ENCODE measurements at regions not wholly inside any gene's neighbourhood (a gene's known extent, or its start where the extent isn't known, plus 50 kb on each side); places are given as distances from the start of the nearest gene placed in this dataset.
"Not testable (repeated sequence)": the region's sequence is repeated elsewhere in the genome, so short reads cannot be mapped to it uniquely, and the experiment has no call there.

DNA sequence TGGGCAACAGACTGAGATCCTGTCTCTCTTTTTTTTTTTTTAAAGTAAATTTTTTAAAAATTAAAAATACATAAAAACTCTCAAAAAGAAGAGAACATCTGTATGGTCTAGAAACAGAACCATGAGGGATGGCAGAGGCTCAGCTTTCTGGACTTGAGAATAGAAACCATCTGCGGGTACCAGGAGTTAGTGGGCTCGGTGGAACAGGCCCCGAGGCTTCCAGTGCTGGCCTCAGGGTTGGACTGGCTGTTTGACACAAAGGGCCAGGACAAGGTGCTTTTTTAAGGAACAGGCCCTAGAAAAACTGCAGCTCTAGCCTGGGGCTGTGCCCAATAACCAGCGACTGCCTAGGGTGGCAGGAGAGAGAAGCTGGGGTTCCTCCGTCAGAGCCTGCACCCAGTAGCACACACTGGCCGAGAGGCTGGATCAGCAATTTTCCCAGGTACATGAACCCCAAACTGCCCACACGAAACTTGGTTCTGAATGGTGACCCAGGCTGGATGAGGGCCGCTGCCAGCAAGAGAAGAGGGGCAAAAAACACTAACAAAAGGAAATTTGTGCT lies 131.0 kb upstream of the OLIG3 start:
- no peak for DNase-seq

DNA sequence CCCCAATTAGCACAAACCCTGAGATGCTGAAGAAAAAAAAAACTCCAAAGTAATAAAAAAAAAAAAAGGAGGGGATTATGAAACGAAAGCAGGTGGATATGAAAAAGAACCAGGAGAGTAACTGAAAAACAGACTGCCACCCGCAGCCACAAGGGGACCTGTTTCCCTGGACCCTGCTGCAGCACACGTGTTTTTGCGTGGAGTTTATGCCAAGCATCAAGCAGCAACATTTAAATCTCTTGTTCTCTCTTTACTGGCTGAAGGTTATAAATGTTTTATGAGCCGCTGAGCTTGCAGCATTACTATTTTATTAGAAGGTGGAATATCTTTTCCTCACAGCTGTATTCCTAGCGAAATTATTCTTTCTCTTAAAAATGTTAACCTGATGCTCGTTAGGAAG lies 131.6 kb upstream of the OLIG3 start:
- no peak for DNase-seq

GRCh38 chr6:137630666-137631065 lies 136.5 kb upstream of the OLIG3 start:
- DNase-seq = no peak

GRCh38 chr6:137631323-137631722 lies 137.1 kb upstream of the OLIG3 start:
- no peak for DNase-seq

DNA sequence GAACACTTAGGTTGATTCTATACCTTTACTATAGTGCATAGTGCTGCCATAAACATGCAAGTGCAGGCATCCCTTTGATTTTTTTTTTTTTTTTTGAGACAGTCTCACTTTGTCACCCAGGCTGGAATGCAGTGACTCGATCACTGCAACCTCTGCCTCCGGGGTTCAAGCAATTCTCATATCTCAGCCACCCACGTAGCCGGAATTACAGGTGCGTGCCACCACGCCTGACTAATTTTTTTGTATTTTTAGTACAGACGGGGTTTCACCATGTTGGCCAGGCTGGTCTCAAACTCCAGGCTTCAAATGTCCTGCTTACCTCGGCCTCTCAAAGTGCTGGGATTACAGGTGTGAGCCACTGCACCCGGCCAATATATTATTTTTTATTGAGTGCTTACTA lies 140.0 kb upstream of the OLIG3 start:
- DNase-seq = not testable (repeated sequence)

GRCh38 chr6:137637121-137637520 lies 142.9 kb upstream of the OLIG3 start:
- no peak for DNase-seq

DNA sequence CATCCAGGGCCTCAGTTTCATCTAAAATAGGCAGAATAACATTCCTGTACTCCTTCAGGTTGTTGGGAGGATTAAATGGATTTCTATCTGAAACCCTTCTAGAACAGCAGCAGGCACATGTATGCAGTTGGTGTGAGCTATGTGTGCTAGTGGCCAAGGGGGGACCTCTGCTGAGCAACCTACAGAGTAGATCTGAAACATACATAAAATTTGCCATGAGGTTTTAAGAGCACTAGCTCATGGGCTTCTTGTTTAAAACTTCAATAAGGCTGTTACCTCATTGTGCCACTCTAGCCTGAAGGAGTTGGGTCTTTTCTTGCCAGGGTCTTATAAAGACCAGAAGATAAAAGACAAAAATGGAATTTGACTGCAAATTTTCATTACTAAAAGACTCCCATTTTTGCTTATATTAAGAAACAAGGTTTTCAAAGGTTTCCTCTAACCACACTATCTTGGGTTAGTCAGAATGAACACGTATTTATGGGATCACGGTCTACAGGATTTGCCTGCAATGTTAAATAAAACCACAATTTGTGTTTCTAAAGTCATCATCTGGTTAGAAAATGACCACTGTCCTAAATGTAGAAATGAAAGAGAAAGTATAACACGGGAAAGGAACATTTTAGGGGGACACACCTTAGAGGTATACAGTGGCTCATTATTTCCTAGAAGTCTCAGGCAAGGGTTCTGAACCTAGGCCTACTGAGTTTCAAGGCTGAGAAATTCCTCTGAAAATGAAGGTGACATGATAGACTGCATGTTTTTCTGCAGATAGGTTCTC lies 144.9 kb upstream of the OLIG3 start:
- no peak for DNase-seq

DNA sequence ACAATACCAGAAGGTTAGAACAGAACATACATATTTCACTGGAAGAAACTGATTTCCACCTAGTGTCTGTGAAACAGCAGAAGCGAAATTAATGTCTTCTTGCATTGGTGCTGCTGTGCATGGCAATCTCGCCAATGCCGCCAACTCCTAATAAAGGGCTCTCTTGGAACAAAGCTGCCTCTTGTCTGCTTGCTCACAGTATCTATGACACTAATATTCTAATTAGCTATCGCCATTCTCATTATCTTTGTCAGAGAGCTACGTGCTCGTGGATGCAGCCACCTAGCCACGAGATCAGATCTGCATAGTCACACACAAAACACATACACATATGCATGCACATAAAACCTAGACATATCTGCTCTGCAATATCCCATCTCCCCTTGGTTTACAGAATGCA lies 145.9 kb upstream of the OLIG3 start:
- no peak for DNase-seq

DNA sequence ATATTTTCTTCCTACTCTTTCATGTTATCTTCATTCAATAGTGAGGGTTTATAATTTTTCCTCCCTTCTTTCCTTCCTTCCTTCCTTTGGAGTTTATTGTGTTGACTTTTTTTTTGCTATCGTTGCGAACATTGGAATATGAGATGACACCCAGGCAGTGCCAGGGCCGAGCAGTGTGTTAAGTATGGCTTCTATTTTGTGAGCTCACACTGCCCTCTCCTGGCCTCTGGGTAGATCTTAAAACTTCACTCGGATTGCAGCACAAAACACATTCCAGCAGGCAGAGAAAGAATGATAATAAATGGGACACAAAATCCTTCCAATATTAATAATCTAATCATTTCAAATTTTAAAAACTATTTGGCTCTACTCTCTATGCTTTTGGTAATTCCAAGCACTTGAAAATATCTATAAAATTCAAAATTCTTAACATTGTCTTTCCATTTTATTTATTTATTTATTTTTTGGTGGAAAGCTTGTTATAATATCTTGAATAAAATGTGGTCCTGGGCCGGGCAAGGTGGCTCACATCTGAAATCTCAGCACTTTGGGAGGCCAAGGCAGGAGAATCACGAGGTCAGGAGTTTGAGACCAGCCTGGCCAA lies 147.4 kb upstream of the OLIG3 start:
- peak in 3 of 4 experiments; percentile 1 to 37 (median 19) for DNase-seq

DNA sequence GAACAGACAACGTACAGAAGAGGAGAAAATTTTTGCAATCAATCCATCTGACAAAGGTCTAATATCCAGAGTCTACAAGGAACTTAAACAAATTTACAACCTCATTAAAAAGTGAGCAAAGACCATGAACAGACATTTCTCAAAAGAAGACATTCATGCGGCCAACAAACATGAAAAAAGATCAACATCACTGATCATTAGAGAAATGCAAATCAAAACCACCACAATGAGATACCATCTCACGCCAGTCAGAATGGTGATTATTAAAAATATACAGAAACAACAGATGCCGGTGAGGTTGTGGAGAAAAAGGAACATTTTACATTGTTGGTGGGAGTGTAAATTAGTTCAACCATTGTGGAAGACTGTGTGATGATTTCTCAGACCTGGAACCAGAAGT lies 149.0 kb upstream of the OLIG3 start:
- not testable (repeated sequence) for DNase-seq

DNA sequence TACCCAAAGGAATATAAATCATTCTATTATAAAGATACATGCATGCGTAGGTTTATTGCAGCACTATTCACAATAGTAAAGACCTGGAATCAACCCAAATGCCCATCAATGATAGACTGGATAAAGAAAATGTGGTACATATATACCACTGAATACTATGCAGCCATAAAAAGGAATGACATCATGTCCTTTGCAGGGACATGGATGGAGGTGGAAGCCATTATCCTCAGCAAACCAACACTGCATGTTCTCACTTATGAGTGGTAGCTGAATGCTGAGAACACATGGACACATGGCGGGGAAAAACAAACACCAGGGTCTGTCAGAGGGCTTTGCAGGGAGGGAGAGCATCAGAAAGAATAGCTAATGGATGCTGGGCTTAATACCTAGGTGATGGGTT lies 149.4 kb upstream of the OLIG3 start:
- not testable (repeated sequence) for DNase-seq

GRCh38 chr6:137645850-137646249 lies 151.7 kb upstream of the OLIG3 start:
- DNase-seq = no peak

DNA sequence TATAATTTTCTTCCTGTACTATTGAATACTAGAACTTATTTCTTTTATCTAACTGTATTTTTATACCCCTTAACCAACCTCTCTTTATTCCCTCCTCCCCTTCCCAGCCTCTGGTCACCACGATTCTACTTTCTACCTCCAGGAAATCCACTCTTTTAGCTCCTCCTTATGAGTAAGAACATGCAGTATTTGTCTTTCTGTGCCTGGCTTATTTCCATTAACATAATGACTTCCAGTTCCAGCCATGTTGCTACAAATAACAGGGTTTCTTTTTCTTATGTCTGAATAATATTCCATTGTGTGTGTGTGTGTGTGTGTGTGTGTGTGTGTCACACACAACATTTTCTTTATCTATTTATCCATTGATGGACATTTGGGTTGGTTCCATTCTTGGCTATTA lies 152.3 kb upstream of the OLIG3 start:
- no peak for DNase-seq

DNA sequence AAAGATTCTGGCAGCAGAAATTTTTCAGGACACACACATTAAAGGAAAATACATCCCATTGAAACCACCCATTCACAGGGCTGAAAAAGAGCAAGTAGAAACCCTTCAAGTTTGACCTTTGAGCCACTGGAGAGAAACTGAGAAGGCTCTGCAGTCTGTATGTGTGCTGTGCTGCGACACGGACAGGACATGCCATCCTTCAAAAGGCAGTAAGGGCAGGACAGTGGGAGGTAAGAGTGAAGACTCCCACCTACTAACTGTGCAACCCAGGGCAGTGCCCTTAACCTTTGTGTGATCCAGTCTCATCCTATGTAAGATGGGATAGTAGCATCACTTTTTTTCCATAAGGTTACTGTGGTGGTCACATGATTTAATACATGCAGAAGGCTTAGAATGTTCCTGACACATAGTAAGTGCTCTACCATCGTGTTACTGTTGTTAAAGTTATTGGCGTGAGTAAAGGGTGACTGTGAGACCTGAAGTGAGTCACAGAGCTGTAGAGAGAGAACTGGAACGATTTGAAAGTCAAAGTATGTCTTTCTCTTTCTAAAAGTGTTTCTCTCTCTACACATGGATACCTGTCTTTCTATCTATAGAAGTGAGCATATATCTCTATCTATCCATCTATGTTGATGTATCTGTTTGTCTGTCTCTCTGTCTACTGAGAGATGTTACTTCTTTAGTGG lies 153.7 kb upstream of the OLIG3 start:
- DNase-seq = no peak

- DNase-seq = no peak
These were observed 156.5 kb upstream of the OLIG3 start for GRCh38 chr6:137650720-137651119.

DNA sequence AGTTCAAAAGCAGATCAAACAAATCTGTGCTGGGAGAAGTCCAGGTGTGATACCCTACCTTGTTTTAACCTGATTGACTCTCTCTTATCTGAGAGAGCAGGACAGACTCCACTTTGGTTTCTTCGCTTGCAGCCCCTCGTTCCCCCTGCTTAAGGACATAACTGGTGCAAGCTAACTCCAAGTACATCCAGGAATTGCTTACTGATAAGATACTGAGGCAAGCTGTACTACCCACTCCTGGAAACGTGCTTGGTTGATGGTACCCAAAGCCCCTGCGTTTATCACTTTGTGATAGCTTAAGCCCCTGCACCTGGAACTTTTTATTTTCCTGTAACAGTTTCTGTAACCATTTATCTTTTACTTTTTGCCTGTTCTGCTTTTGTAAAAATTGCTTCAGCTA lies 157.0 kb upstream of the OLIG3 start:
- DNase-seq = no peak

DNA sequence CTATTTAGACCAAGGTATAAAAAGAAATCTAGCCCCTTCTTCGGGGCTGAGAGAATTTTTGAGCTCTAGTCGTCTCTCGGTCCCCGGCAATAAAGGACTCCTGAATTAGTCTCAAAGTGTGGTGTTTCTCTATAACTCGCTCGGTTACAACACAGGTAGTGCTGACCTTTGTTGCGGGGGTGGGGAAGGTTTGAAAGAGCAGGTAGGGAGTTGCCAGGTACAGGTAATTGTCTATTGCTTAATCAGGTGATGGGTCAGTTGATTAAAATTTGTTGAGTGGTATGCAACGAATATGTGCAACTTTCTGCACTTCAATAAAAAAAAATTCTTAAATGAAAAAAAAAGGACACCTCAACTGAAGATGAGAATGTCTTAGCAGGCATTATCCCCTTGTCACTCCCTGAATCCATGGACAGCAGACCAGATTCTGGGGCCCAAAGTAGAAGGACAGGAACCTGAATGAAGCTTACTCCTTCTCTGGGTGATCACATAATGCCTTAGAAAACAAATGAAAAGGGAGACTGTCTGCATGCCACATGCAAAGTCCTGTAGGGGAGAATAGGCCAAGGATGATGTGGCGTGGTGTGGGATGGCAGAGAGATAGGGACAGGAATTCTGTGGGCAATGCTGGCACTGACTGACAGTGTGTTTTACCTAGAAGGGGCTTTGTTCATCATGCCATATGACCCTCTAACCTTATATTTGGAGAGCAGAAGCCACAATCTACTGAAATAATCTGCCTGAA lies 157.6 kb upstream of the OLIG3 start:
- DNase-seq = no peak

DNA sequence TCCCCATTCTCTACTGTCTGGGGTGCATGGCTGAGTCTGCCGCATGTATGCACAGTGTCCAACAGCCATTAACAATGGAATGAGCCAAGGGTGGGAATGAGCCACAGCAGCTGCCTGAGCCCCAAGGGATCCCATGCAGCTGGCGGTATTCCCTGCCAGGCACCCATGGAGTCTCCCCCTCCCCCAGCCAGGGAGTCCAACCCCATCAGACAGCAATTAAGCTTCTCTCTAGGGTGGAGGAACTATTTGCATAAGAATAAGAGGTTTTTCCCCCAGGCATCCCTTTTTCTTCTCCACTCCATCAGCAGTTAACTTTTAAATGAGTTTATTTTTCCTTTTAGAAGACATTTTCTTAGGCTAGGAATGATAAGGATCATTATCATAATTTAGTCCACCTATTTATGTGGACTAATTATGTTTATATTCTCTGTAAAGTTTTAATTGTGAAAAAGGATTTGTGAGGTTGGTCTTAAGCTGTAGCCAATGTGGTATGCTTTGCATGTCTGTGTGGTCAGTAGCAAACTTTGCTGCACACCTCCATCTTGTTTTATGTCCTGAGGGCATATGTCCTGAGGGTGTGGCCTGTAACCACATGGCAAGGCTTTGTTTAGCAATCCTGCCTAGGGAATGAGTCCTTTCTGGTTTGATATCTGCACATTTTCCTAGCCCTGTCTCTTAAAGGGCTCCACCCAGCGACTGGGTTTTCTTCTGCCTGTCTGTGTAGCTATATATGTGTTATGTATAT lies 158.9 kb upstream of the OLIG3 start:
- no peak for DNase-seq

- no peak for DNase-seq
These were observed 159.5 kb upstream of the OLIG3 start for GRCh38 chr6:137653706-137654059.

- DNase-seq = no peak
These were observed 160.3 kb upstream of the OLIG3 start for GRCh38 chr6:137654365-137654981.

DNA sequence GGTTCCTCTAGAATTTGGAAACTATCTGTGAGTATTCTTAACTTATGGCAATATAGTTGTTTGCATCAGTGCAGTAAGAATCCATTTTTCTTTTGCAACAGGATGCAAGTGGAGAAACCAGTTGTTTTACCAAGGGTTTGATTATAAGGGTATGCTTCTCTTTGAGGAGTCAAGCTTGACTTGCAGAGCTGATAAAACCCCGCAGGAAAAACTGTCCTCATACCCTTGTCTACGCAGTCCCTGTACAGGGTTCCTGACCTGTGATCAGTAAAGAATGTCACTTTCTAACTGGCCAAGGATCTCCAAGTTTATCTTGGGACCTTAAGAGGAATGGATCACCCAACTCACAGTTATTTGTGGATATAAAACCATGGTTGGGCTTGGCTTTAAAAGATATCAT lies 161.1 kb upstream of the OLIG3 start:
- no peak for DNase-seq

GRCh38 chr6:137656735-137657134 lies 162.5 kb upstream of the OLIG3 start:
- no peak for DNase-seq

Data from activated naive CD4-positive, alpha-beta T cell (primary cell).